ENCODE measurements at regions not wholly inside any gene's neighbourhood (a gene's known extent, or its start where the extent isn't known, plus 50 kb on each side); places are given as distances from the start of the nearest gene placed in this dataset.

DNA sequence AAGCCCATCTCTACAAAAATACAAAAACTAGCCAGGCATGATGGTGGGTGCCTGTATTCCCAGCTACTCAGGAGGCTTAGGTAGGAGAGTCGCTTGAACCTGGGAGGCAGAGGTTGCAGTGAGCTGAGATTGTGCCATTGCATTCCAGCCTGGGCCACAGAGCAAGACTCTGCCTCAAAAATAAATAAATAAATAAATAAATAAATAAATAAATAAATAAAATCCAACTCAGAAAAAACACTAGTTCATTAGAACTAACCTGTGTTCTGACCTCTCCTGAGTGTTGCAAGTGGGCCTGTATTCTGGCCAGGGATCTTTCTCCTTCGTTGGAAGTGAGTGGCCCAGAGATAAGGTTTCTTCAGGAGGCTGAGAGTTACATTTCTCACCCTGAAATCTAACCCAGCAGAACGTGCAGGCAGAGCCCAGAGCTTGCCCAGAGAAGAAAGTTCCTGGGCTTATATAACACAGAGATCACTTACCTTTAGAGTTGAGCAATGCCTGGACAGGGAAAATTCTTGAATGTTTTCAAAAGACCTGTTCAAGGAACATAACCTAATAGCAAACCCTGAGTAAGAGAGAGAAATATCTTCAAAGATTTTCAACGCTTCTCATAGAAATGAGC is 583.9 kb downstream of the MCTP2 start:
- no peak for DNase-seq
- no peak for ATAC-seq
- intact Hi-C loops (cut with micrococcal nuclease) = no loop called here

DNA sequence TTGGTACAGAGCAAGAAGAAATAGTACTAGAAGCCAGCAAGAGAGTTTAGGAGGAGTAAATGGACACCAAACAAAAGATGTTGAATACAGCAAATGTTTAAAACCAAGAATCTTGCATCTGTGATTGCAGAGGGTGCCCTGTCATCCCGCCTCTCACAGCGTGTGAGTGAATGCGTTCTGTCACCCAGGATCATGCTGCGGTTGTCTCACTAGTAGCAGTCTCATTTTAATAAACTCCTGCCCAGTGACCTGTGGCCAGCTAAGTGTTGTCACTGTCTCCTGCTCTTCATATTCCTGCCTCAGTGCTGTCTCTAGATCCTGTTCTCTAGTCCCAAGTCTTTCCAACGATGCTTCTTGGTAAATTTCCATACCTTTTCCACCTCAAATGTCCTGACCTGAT is 584.6 kb downstream of the MCTP2 start:
- intact Hi-C loops (cut with micrococcal nuclease) = no loop called here
- ATAC-seq = no peak
- DNase-seq = no peak

DNA sequence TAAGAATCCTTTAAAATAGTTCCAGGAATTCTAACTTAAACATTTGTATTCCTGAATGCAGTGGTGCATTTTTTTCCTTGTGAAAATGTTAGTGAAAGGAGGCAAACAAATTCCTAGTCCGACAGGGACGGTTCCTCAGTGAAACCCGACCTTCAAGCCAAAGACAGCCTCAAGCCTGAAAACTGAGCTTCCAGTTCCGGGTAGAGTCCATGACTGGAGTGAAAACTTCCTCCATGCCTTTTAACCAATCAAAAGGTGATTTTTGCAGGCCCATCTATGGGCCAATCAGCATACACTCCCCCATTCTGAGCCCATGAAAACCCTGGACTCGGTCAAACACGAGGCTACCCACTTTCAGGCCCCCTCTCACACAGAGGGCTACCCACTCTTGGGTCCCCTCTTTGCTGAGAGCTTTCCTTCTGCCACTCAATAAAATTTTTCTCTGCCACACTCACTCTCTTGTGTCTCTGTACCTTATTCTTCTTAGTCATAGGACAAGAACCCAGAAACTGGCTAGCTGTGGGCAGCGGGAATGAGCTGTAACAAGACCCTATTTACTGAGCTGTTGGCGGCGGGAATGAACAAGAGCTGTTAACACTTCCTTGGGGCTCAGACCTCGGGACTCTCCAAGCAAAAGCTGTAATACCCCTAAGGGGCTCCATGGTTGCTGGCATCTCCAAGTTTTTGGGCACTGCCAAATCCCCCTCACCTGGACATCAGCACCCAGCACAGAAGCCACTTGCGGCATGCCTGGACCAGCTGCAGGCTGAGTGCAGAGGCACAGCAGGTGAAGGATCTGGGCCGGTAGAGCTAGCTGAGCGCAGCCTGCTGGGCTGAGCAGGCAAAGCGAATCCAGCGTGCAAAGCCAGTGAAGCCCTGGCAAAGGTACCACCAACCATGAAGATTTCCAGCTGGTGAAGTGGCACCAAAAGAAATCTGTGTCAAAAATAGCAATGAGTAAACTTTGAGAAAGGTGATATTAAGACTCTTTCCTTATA is 598.8 kb downstream of the MCTP2 start:
- intact Hi-C loops (cut with micrococcal nuclease) = no loop called here
- DNase-seq = no peak
- no peak for ATAC-seq

DNA sequence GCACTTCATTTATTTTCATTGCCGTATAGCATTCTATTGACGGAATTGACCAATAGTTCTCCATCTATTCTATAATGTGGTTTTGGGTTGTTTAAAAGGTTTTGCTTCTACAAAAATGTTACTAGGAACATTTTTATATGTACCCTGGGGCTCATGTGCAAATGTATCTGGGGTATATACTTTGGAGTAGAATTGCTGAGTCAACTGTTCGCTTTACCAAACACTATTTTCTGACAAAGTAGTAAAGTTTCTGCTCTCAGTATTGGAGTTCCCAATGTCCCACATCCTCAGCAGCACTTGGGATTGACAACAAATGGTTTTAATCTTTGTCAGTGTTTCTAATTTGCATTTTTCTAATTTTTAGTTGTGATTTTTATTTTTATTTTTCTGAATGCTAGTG is 602.6 kb downstream of the MCTP2 start:
- DNase-seq (no peak), ATAC-seq (no peak)
- intact Hi-C loops (cut with micrococcal nuclease) = no loop called here

DNA sequence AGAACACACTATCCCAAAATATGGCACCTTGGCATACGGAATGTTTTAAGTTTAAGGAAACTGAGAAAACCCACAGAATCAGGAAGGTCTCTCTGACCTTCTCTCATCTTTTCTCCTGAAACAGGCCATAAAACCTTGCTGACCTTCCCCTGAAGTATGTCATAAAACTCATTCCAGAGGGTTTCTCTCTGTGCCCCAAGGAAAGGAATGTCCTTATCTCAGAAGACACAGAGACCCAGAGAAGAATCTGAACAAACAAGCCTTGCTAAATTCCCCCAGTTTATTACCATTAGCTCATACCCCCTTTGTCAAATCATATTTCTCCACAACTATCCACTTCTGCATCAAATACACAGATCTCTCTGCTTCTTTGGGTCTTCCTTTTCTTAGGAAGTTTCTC is 603.1 kb downstream of the MCTP2 start:
- ATAC-seq (no peak), DNase-seq (no peak)
- intact Hi-C loops (cut with micrococcal nuclease) = no loop called here

DNA sequence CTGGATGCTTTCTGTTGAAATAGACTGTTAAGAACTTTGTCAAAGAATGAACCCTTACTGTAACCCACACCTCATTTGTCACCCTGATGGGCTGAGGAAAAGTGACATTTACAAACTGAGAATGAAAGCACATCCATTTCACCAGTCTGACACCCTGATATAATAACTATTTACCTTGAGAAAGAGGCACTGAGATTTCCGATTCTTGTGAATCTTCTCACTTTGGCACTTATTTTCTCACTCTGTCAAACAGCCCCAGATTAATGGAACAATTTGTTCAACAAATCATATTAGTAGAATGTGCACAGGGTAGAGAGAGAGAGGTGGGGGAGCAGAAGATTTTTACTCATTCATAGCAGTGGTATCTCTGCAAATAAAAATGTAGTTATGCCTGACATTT is 606.9 kb downstream of the MCTP2 start:
- DNase-seq (no peak), ATAC-seq (no peak)
- intact Hi-C loops (cut with micrococcal nuclease) = no loop called here

DNA sequence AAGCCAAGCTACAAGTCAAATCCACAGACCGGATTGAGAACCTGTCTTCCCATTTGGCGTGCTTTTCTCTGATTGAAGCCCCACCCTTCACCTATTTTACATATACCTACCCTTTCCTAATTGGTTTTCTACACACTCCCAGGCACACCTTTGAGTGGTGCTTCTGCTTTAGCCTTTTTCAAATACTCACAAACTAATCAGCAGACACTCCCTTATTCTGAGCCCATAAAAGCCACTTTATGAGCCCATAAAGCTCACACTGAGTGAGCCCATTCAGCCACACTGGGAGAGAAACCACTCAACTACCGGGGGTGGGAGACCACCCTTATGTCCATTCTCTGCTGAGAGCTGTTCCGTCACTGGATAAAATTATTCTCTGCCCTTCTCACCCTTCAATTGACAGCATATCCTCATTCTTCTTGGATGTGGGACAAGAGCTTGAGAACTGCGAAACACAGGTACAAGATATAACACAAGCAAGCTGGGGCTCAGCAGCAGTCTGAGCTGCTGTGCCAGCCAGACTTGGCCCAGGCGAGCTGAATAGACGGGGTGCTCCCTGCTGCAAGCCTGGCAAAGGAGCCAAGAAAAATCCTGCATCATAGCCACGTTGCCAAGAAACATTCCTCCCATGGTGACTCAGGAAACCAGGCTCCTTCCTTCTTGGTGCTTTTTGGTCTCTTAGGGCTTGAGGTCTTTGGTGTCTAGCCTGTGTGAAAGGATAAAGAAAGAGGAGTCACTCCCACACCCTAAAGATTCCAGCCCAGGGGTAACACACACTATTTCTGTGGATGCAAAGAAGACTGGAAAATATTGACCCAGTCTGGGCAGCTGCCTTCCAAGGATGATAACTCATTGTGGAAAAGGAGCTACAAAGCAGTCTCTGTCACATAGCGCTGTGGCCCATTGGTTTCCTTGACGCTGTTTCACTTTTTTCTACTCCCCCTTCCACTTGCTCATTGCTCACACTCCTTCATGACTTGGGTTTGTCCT is 609.7 kb downstream of the MCTP2 start:
- intact Hi-C loops (cut with micrococcal nuclease) = no loop called here
- no peak for DNase-seq
- no peak for ATAC-seq

DNA sequence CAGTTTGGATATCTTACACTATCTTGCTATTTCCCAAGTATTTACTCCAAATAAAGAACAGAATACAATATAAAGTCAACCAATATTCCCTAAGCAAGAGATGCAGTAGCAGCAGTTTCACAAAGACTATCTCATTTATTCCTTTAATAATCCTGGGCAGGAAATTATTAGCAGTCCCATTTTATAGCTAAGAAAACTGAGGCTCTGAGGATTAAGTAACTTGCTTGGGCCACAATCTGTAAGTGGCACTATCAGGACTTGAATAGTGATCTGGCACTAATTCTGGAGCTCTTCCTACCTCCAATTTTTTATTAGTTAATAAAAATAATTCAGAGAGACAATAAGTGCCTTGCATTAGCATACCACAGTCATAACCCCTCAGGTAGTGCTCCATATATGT is 611.7 kb downstream of the MCTP2 start:
- ATAC-seq (no peak), DNase-seq (no peak)
- intact Hi-C loops (cut with micrococcal nuclease) = no loop called here

DNA sequence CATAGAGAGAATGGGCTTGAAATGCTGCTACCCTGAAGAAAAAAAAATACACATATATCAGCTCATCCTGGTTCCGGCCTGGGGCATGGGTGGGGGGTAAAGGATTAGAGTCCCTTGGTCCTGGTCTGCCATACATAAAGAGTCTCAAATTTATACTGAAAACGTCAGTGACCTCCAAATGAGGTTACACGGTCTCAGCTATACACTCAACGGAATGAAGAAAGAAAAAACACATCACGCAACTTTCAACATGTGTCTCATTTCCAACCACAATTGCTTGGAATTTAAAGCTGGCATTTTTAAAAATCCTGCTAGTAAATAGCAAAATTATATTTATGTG is 612.8 kb downstream of the MCTP2 start:
- no peak for ATAC-seq
- intact Hi-C loops (cut with micrococcal nuclease) = no loop called here

DNA sequence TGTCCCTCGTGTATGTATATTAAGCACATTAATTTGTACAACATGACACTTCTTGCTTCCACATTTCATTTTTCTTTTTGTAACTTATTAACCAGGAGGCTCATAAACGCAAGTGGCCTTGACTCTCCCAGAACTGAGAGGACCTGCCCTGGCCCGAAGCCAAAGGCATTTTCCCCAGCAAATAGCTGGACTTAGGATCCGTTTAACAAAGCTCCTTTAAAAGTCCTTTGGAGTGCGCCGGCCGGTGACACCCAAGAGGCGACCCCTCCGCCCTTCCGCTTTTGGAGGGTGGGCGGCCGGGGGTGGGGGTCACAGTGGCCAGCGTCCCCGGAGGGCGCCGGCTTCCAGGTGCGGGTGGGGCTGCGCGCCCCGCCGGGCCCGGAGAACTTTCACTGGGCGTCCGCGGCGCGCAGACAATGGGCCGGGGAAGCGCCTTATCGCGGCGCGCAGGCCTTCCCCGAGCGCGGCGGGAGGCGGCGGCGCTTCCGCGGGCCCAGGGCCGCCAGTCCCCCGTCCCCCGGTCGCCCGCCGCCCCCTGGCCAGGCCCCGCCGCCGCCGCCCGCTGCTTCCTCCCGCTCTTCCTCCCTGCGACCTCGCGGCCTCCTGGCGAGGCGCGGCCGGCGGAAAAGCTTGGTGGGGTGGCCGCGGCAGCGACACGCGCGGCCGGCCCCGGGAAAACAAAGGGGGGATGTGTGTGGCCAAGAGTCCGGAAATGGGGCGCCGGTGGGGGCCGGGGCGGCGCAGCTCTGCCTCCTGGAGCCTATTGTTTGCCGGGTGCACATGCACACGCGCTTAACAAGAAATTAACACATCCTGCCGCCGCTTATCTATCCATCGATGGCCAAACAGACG is 613.4 kb downstream of the MCTP2 start:
- intact Hi-C loops (cut with micrococcal nuclease) = no loop called here
- DNase-seq = peak; percentile 78
- ATAC-seq = peak; percentile 92

More for the DNA sequence above, 612.8 kb downstream of the MCTP2 start:
- DNase-seq = no peak

DNA sequence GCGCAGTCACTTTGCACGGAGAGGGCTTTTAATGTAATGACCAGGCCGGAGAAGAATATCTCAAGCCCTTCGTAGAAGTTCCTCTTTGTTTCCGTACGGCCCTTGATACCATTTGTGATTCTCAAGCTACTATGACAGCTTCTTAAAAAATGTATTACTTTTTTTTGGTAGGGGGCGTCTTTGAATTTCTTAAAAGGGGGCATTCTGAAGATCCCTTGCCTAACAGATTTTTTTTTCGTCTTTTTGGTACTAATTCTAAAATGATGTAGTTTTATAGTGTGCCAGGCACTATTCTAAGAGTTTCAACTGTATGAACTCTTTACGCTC is 614.0 kb downstream of the MCTP2 start:
- ATAC-seq = no peak
- no peak for DNase-seq
- intact Hi-C loops (cut with micrococcal nuclease) = no loop called here

DNA sequence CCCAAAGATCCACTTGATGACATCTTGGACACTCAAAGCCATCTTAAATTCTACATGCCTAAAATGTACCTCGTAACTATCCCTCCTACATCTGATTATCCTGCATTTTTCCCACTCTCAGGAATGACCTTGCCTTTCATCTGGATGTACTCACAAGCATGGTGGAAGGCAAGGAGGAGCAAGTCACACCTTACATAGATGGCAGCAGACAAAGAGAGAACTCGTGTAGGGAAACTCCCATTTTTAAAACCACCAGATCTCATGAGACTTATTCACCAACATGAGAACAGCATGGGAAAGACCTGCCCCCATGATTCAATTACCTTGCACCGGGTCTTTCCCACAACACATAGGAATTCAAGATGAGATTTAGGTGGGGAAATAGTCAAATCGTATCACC is 616.0 kb downstream of the MCTP2 start:
- DNase-seq = no peak
- intact Hi-C loops (cut with micrococcal nuclease) = no loop called here
- no peak for ATAC-seq

DNA sequence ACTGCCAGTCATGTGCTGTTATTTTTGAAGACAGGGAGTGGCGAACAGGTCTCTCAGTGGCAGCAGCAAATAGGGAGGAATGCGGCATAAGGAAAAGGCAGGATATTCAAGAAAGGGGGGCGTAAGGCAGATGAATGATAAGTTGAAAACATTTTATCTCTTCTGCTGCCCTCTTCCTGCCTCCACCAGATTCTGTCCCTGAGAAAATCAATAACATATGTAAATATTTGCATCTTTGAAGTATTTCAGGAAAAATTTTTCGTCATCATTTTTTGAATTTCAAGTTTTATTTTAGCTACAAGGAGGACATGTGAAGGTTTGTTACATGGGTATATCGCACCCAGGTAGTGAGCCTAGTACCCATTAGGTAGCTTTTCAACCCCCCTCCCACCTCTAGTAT is 616.7 kb downstream of the MCTP2 start:
- DNase-seq (no peak), ATAC-seq (no peak)
- intact Hi-C loops (cut with micrococcal nuclease) = no loop called here

DNA sequence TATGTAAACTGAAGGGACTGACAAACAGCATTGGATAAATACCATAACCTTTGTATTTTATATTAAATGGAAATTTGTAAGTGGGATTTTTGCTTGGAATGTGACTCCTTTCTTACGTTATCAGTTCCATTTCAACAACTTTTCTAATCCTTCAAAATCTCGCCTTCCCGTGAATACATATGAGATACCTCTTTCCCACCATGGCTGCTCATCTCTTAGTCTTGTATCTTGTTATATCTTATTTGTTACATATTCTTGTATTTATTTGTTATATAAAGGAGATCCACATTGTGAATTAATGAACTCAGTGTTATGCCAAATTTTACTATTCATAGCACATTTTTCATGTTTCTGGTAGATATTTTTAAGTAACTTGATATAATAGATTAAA is 623.7 kb downstream of the MCTP2 start:
- DNase-seq (no peak), ATAC-seq (no peak)
- intact Hi-C loops (cut with micrococcal nuclease) = no loop called here

DNA sequence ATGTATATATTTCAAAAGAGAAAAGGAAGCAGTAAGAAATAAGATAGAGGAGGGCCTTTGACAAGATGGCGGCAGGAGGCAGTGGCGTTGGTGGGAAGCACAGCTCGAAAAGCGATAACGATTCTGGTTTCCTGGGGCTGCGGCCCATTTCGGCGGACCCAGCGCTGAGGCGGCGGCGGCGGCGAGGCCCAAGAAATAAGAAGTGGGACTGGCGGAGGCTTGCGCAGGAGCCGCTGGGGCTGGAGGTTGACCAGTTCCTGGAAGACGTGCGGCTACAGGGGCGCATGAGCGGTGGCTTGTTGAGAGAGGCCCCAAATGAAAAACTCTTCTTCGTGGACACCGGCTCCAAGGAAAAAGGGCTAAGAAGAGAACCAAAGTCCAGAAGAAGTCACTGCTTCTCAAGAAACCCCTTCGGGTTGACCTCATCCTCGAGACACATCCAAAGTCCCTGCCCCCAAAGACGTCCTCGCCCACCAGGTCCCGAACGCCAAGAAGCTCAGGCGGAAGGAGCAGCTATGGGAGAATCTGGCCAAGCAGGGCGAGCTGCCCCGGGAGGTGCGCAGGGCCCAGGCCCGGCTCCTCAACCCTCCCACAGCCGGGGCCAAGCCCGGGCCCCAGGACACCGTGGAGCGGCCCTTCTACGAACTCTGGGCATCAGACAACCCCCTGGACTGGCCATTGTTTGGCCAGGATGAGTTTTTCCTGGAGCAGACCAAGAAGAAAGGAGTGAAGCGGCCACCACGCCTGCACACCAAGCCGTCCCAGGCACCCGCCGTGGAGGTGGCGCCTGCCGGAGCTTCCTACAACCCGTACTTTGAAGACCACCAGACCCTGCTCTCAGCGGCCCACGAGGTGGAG is 624.3 kb downstream of the MCTP2 start:
- ATAC-seq (no peak), DNase-seq (no peak)
- intact Hi-C loops (cut with micrococcal nuclease) = no loop called here

DNA sequence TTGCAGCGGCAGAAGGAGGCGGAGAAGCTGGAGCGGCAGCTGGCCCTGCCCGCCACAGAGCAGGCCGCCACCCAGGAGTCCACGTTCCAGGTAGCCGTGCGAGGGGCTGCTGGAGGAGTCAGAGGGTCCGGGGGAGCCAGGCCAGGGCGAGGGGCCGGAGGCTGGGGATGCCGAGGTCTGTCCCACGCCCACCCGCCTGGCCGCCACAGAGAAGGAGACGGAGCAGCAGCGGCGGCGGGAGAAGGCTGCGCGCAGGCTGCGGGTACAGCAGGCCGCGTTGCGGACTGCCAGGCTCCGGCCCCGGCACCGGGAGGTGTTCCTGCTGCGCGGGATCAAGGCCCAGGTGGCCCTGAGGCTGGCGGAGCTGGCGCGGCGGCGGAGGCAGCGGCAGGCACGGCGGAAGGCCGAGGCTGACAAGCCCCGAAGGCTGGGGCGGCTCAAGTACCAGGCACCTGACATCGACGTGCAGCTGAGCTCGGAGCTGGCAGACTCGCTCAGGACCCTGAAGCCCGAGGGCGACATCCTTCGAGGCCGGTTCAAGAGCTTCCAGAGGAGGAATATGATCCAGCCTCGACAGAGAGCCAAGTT is 625.0 kb downstream of the MCTP2 start:
- ATAC-seq = no peak
- intact Hi-C loops (cut with micrococcal nuclease) = no loop called here
- no peak for DNase-seq

DNA sequence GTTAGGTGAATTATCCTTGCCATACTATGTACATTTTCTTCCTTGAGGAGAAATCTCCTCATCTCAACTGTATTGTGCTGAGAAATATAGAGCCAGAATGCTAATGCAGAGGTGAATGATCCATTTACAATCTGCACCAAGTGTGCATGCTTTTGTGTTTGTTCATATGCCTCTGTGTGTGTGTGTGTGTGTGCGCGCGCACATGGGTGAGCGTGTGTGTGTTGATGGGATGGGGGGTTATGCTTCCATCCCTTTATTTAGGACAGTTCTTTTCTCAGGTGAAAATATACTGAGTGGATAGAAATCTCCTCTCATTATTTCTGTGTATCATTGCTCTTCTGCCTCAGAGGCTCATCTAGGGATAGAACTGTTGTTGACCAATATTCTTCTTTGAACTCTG is 626.1 kb downstream of the MCTP2 start:
- no peak for ATAC-seq
- DNase-seq = no peak
- intact Hi-C loops (cut with micrococcal nuclease) = no loop called here

DNA sequence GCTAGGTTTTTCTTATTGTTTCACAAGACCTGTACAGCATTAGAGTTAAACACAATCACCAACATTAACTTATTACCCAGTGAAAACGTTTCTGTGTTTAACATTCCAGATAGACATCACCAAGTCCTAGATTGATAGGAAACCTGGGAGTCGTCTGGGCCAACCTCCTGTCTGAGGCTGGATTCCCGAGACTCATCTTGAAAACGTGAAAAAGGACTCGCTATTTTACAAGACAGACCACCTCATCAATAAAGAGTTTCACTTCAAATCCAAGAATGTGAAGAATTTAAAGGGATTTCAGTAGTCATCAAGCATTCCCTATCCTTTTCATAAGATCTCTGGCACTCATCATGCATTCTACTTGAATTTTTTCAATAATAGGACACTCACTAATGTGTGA is 626.6 kb downstream of the MCTP2 start:
- DNase-seq (no peak), ATAC-seq (no peak)
- intact Hi-C loops (cut with micrococcal nuclease) = no loop called here
